H9 (cell line): ENCODE measurements at regions not wholly inside any gene's neighbourhood (a gene's known extent, or its start where the extent isn't known, plus 50 kb on each side); places are given as distances from the start of the nearest gene placed in this dataset.

ENCODE experiments used
- DNase-seq: peaks from one replicate; pipeline ENCODE4 v3.0.0-alpha.2; 2017
- H2AFZ ChIP-seq: one replicate; pipeline ENCODE4 v1.6.1; 2013; ENCODE audit warnings: mild to moderate bottlenecking, low read length, control low read depth, moderate library complexity
- H2AK5ac ChIP-seq: 2 replicates; pipeline ENCODE4 v1.6.1; 2013; ENCODE audit warnings: low read length, control low read depth, mixed read lengths; ENCODE audit not compliant: insufficient read length
- H2BK120ac ChIP-seq: one replicate; pipeline ENCODE4 v1.6.1; 2013; ENCODE audit warnings: low read depth, mild to moderate bottlenecking, low read length, control low read depth, inconsistent platforms; ENCODE audit not compliant: poor library complexity, severe bottlenecking
- H2BK12ac ChIP-seq: 2 replicates; pipeline ENCODE4 v1.6.1; 2013; ENCODE audit warnings: low read length, control low read depth, mixed read lengths, low read depth; ENCODE audit not compliant: insufficient read length
- H2BK15ac ChIP-seq: 2 replicates; pipeline ENCODE4 v1.6.1; 2013; ENCODE audit warnings: low read depth, low read length, control low read depth
- H2BK20ac ChIP-seq: one replicate; pipeline ENCODE4 v1.6.1; 2013; ENCODE audit warnings: low read depth, mild to moderate bottlenecking, low read length, control low read depth, inconsistent platforms; ENCODE audit not compliant: poor library complexity, severe bottlenecking
- H2BK5ac ChIP-seq: 2 replicates; pipeline ENCODE4 v1.6.1; 2013; ENCODE audit warnings: low read length, control low read depth, mixed read lengths; ENCODE audit not compliant: insufficient read length
- H3K14ac ChIP-seq: 2 replicates; pipeline ENCODE4 v1.6.1; 2013; ENCODE audit warnings: low read length, control low read depth; ENCODE audit not compliant: insufficient read depth
- H3K18ac ChIP-seq: 2 replicates; pipeline ENCODE4 v1.6.1; 2013; ENCODE audit warnings: low read depth, mild to moderate bottlenecking, mixed read lengths, low read length, control low read depth; ENCODE audit not compliant: insufficient read length
- H3K23ac ChIP-seq: 2 replicates; pipeline ENCODE4 v1.6.1; 2013; ENCODE audit warnings: low read length, control low read depth, mixed read lengths, low read depth; ENCODE audit not compliant: insufficient read length
- H3K23me2 ChIP-seq: 2 replicates; pipeline ENCODE4 v1.6.1; 2013; ENCODE audit warnings: low read depth, mild to moderate bottlenecking, mixed read lengths, low read length, control low read depth; ENCODE audit not compliant: insufficient read length, poor library complexity, severe bottlenecking
- H3K27ac ChIP-seq: 2 replicates; pipeline ENCODE4 v1.5.1; 2013; ENCODE audit warnings: low read length, control low read depth, mixed read lengths, low read depth; ENCODE audit not compliant: insufficient read length
- H3K27me3 ChIP-seq: 2 replicates; pipeline ENCODE4 v1.6.1; 2013; ENCODE audit warnings: low read length, control low read depth, inconsistent platforms; ENCODE audit not compliant: insufficient read depth
- H3K4ac ChIP-seq: 2 replicates; pipeline ENCODE4 v1.6.1; 2013; ENCODE audit warnings: low read depth, mild to moderate bottlenecking, control low read depth, inconsistent platforms, low read length, moderate library complexity
- H3K4me1 ChIP-seq: 2 replicates; pipeline ENCODE4 v1.6.1; 2013; ENCODE audit warnings: low read length, control low read depth, inconsistent platforms; ENCODE audit not compliant: insufficient read depth
- H3K4me2 ChIP-seq: 2 replicates; pipeline ENCODE4 v1.6.1; 2013; ENCODE audit warnings: low read length, control low read depth, mixed read lengths; ENCODE audit not compliant: insufficient read length, insufficient read depth
- H3K56ac ChIP-seq: 2 replicates; pipeline ENCODE4 v1.6.1; 2013; ENCODE audit warnings: low read depth, mild to moderate bottlenecking, mixed read lengths, low read length, control low read depth; ENCODE audit not compliant: insufficient read length
- H3K79me1 ChIP-seq: 2 replicates; pipeline ENCODE4 v1.6.1; 2013; ENCODE audit warnings: low read depth, mild to moderate bottlenecking, moderate library complexity, low read length, control low read depth, inconsistent platforms; ENCODE audit not compliant: insufficient read depth, poor library complexity, severe bottlenecking
- H3K79me2 ChIP-seq: 2 replicates; pipeline ENCODE4 v1.6.1; 2013; ENCODE audit warnings: low read length, control low read depth, inconsistent platforms; ENCODE audit not compliant: insufficient read depth
- H3K9ac ChIP-seq: 2 replicates; pipeline ENCODE4 v1.6.1; 2013; ENCODE audit warnings: low read length, control low read depth, mixed read lengths; ENCODE audit not compliant: insufficient read length; ENCODE audit errors: extremely low read depth
- H3K9me3 ChIP-seq: one replicate; pipeline ENCODE4 v1.6.1; 2013; ENCODE audit warnings: low read depth, low read length, inconsistent platforms; ENCODE audit not compliant: control insufficient read depth
- H3T11ph ChIP-seq: one replicate; pipeline ENCODE4 v1.6.1; 2013; ENCODE audit warnings: mild to moderate bottlenecking, low read length, control low read depth, inconsistent platforms
- H4K20me1 ChIP-seq: one replicate; pipeline ENCODE4 v1.6.1; 2013; ENCODE audit not compliant: control insufficient read depth, insufficient read length, insufficient read depth
- H4K5ac ChIP-seq: 2 replicates; pipeline ENCODE4 v1.6.1; 2013; ENCODE audit warnings: low read depth, mild to moderate bottlenecking, mixed read lengths, low read length, control low read depth; ENCODE audit not compliant: insufficient read length
- H4K8ac ChIP-seq: replicated peaks from 2 replicates; pipeline ENCODE4 v1.6.1; 2013; ENCODE audit warnings: low read length, control low read depth, mixed read lengths, low read depth; ENCODE audit not compliant: insufficient read length
- H4K91ac ChIP-seq: 2 replicates; pipeline ENCODE4 v1.6.1; 2013; ENCODE audit warnings: low read depth, mild to moderate bottlenecking, moderate library complexity, mixed read lengths, low read length, control low read depth; ENCODE audit not compliant: insufficient read length
- H3K27ac Mint-ChIP-seq, 3 experiments: 2 replicates in 2 of 3; 3 replicates in 1 of 3; pipeline ENCODE4 v1.8.0; 2020 to 2021; ENCODE audit warnings: mixed read lengths in 3 of 3, mild to moderate bottlenecking in 1 of 3, moderate library complexity in 1 of 3
- H3K27me3 Mint-ChIP-seq: 2 replicates; pipeline ENCODE4 v1.8.0; 2021; ENCODE audit warnings: low read depth, mild to moderate bottlenecking, moderate library complexity, mixed read lengths
- H3K36me3 Mint-ChIP-seq, 3 experiments: 2 replicates in 2 of 3; 3 replicates in 1 of 3; pipeline ENCODE4 v1.8.0; 2020 to 2021; ENCODE audit warnings: low read depth in 3 of 3, mixed read lengths in 3 of 3; ENCODE audit not compliant: insufficient read depth in 1 of 3
- H3K4me1 Mint-ChIP-seq, 2 experiments: 2 replicates each; pipeline ENCODE4 v1.8.0; 2020; ENCODE audit warnings: mixed read lengths in 2 of 2
- H3K4me3 Mint-ChIP-seq, 2 experiments: 2 replicates in 1 of 2; 3 replicates in 1 of 2; pipeline ENCODE4 v1.8.0; 2020 to 2021; ENCODE audit warnings: mild to moderate bottlenecking in 2 of 2, mixed read lengths in 2 of 2, moderate library complexity in 1 of 2
- H3K9me3 Mint-ChIP-seq, 2 experiments: 2 replicates in 1 of 2; 3 replicates in 1 of 2; pipeline ENCODE4 v1.8.0; 2020; ENCODE audit warnings: mild to moderate bottlenecking in 2 of 2, mixed read lengths in 2 of 2, moderate library complexity in 1 of 2
- WGBS: extraction: QIAGEN DNeasy Blood & Tissue Kit; methylation state at CpG from one replicate; pipeline ENCODE4 v1.1.7; 2013; ENCODE audit warnings: missing lambda C conversion rate, low lambda C conversion rate, mixed read lengths; ENCODE audit not compliant: insufficient read length; ENCODE audit errors: extremely low coverage; 5-methylcytosine and 5-hydroxymethylcytosine counted together
- TF ChIP-seq, protein P1 (sequence below): fragments of 200-600 bp; sonication (generic); conservative IDR thresholded peaks from 3 replicates; pipeline ENCODE4 v1.8.0; 2021; ENCODE audit warnings: antibody characterized with exemption, mild to moderate bottlenecking

DNA sequence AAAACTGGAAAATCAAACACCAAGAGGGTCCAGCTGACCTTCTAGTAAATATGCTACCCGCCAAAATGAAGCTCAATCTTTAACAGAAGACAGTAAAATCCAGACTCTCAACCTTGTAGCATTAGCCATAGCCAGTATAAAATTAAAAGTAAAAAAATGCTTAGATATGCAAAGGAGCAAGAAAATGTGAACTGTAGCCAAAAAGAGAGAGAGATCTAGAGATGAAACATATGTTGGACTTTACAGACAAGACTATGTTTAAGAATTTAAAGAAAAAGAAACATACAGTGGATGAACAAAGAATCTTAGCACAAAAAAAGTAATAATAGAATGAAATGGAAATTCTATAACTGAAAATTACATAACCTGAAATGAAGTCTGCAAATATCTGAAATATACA, 344.5 kb downstream of the LRATD1 start:
- no peak for DNase-seq
- no CpG with 5 or more reads among the region's 1 CpG for WGBS
- Histone ChIP-seq H3K23ac (no peak overlapping the region), H3K23me2 (no peaks in the 10 kb centered on the region), H4K20me1 (no peaks in the 10 kb centered on the region), H3K18ac (no peak overlapping the region), H4K91ac (no peak overlapping the region), H3K9ac (no peak overlapping the region), H2BK12ac (no peak overlapping the region), H3K9me3 (no peaks in the 10 kb centered on the region), H3T11ph (no peak overlapping the region), H4K8ac (no peak overlapping the region), H2BK5ac (no peak overlapping the region), H3K27ac (no peak overlapping the region), H3K4me1 (no peaks in the 10 kb centered on the region), H4K5ac (no peak overlapping the region), H2BK15ac (no peak overlapping the region), H3K79me2 (no peaks in the 10 kb centered on the region), H2AK5ac (no peak overlapping the region), H3K14ac (no peak overlapping the region), H3K4ac (no peak overlapping the region), H3K4me2 (no peak overlapping the region), H3K56ac (no peak overlapping the region), H3K27me3 (no peaks in the 10 kb centered on the region), H2BK20ac (no peak overlapping the region), H2BK120ac (no peak overlapping the region), H3K79me1 (no peaks in the 10 kb centered on the region), H2AFZ (no peak overlapping the region)
- Mint-ChIP-seq H3K27me3 (no peaks in the 10 kb centered on the region; the same call in 1 of the 2 replicates), H3K9me3 (peaks cover 0 to under 1% of the 10 kb centered on the region in 2 experiments; a peak in 1 of 5 replicates), H3K27ac (no peak overlapping the region; a peak in 1 of 7 replicates), H3K4me3 (no peak overlapping the region), H3K4me1 (peaks cover 3% of the 10 kb centered on the region in 2 experiments; a peak in 2 of 4 replicates), H3K36me3 (no peaks in the 10 kb centered on the region)
- TF ChIP-seq, protein P1, sequence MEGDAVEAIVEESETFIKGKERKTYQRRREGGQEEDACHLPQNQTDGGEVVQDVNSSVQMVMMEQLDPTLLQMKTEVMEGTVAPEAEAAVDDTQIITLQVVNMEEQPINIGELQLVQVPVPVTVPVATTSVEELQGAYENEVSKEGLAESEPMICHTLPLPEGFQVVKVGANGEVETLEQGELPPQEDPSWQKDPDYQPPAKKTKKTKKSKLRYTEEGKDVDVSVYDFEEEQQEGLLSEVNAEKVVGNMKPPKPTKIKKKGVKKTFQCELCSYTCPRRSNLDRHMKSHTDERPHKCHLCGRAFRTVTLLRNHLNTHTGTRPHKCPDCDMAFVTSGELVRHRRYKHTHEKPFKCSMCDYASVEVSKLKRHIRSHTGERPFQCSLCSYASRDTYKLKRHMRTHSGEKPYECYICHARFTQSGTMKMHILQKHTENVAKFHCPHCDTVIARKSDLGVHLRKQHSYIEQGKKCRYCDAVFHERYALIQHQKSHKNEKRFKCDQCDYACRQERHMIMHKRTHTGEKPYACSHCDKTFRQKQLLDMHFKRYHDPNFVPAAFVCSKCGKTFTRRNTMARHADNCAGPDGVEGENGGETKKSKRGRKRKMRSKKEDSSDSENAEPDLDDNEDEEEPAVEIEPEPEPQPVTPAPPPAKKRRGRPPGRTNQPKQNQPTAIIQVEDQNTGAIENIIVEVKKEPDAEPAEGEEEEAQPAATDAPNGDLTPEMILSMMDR: no peak
